ENCODE measurements at regions not wholly inside any gene's neighbourhood (a gene's known extent, or its start where the extent isn't known, plus 50 kb on each side); places are given as distances from the start of the nearest gene placed in this dataset.

- TF ChIP-seq, protein P1, sequence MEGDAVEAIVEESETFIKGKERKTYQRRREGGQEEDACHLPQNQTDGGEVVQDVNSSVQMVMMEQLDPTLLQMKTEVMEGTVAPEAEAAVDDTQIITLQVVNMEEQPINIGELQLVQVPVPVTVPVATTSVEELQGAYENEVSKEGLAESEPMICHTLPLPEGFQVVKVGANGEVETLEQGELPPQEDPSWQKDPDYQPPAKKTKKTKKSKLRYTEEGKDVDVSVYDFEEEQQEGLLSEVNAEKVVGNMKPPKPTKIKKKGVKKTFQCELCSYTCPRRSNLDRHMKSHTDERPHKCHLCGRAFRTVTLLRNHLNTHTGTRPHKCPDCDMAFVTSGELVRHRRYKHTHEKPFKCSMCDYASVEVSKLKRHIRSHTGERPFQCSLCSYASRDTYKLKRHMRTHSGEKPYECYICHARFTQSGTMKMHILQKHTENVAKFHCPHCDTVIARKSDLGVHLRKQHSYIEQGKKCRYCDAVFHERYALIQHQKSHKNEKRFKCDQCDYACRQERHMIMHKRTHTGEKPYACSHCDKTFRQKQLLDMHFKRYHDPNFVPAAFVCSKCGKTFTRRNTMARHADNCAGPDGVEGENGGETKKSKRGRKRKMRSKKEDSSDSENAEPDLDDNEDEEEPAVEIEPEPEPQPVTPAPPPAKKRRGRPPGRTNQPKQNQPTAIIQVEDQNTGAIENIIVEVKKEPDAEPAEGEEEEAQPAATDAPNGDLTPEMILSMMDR (IDR thresholded peaks at IDR 0.05; ENCODE audit: low read depth, low read length, missing input control) = no peak
- TF ChIP-seq RAD21 (IDR thresholded peaks at IDR 0.05) (no peak), REST (IDR thresholded peaks at IDR 0.05) (no peak), EGR1 (IDR thresholded peaks at IDR 0.05; ENCODE audit: low read depth in 2 of 2) (no peak), YY1 (IDR thresholded peaks at IDR 0.05) (no peak)
- TF ChIP-seq, protein P2, sequence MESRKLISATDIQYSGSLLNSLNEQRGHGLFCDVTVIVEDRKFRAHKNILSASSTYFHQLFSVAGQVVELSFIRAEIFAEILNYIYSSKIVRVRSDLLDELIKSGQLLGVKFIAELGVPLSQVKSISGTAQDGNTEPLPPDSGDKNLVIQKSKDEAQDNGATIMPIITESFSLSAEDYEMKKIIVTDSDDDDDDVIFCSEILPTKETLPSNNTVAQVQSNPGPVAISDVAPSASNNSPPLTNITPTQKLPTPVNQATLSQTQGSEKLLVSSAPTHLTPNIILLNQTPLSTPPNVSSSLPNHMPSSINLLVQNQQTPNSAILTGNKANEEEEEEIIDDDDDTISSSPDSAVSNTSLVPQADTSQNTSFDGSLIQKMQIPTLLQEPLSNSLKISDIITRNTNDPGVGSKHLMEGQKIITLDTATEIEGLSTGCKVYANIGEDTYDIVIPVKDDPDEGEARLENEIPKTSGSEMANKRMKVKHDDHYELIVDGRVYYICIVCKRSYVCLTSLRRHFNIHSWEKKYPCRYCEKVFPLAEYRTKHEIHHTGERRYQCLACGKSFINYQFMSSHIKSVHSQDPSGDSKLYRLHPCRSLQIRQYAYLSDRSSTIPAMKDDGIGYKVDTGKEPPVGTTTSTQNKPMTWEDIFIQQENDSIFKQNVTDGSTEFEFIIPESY (IDR thresholded peaks at IDR 0.05) = no peak
- TF ChIP-seq, protein P3, sequence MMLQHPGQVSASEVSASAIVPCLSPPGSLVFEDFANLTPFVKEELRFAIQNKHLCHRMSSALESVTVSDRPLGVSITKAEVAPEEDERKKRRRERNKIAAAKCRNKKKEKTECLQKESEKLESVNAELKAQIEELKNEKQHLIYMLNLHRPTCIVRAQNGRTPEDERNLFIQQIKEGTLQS (IDR thresholded peaks at IDR 0.05) = no peak
- TF ChIP-seq, protein P4, sequence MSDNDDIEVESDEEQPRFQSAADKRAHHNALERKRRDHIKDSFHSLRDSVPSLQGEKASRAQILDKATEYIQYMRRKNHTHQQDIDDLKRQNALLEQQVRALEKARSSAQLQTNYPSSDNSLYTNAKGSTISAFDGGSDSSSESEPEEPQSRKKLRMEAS (IDR thresholded peaks at IDR 0.05) = no peak
Measured at GRCh38 chr2:3065928-3066327, 311.7 kb downstream of the EIPR1 start.

All from liver (tissue), 3 donors.